ENCODE measurements at regions not wholly inside any gene's neighbourhood (a gene's known extent, or its start where the extent isn't known, plus 50 kb on each side); places are given as distances from the start of the nearest gene placed in this dataset.

- no peak overlapping the region for H3K4me3 ChIP-seq (ENCODE audit: low read depth, low read length)
- DNase-seq (ENCODE audit: low read depth) = no peak
- TF ChIP-seq CTCF (IDR thresholded peaks at IDR 0.05; ENCODE audit: control insufficient read depth, extremely low read depth, insufficient read depth) = no peak
These were observed 908.3 kb upstream of the ANO3 start for GRCh38 chr11:25423436-25424199.

GRCh38 chr11:25432376-25432775 lies 899.6 kb upstream of the ANO3 start:
- no peak for DNase-seq (ENCODE audit: low read depth)
- TF ChIP-seq CTCF (IDR thresholded peaks at IDR 0.05; ENCODE audit: control insufficient read depth, extremely low read depth, insufficient read depth) = no peak
- no peak overlapping the region for H3K4me3 ChIP-seq (ENCODE audit: low read depth, low read length)

- no peak overlapping the region for H3K4me3 ChIP-seq (ENCODE audit: low read depth, low read length)
- DNase-seq (ENCODE audit: low read depth) = peak; percentile 70
- no peak for TF ChIP-seq CTCF (IDR thresholded peaks at IDR 0.05; ENCODE audit: control insufficient read depth, extremely low read depth, insufficient read depth)
These were observed 896.7 kb upstream of the ANO3 start for GRCh38 chr11:25435197-25435596.

GRCh38 chr11:25436326-25436725 lies 895.6 kb upstream of the ANO3 start:
- no peak for DNase-seq (ENCODE audit: low read depth)
- no peak overlapping the region for H3K4me3 ChIP-seq (ENCODE audit: low read depth, low read length)
- TF ChIP-seq CTCF (IDR thresholded peaks at IDR 0.05; ENCODE audit: control insufficient read depth, extremely low read depth, insufficient read depth) = no peak

- no peak for TF ChIP-seq CTCF (IDR thresholded peaks at IDR 0.05; ENCODE audit: control insufficient read depth, extremely low read depth, insufficient read depth)
- no peak for DNase-seq (ENCODE audit: low read depth)
- no peak overlapping the region for H3K4me3 ChIP-seq (ENCODE audit: low read depth, low read length)
These were observed 890.5 kb upstream of the ANO3 start for GRCh38 chr11:25441421-25441820.

GRCh38 chr11:25449091-25449490 lies 882.8 kb upstream of the ANO3 start:
- no peak for DNase-seq (ENCODE audit: low read depth)
- no peak for TF ChIP-seq CTCF (IDR thresholded peaks at IDR 0.05; ENCODE audit: control insufficient read depth, extremely low read depth, insufficient read depth)
- no peak overlapping the region for H3K4me3 ChIP-seq (ENCODE audit: low read depth, low read length)

- no peak for DNase-seq (ENCODE audit: low read depth)
- TF ChIP-seq CTCF (IDR thresholded peaks at IDR 0.05; ENCODE audit: control insufficient read depth, extremely low read depth, insufficient read depth) = no peak
These were observed 878.5 kb upstream of the ANO3 start for GRCh38 chr11:25453471-25453870.

More at GRCh38 chr11:25453471-25453870, 878.5 kb upstream of the ANO3 start:
- no peak overlapping the region for H3K4me3 ChIP-seq (ENCODE audit: low read depth, low read length)

Measured in LNCaP clone FGC (cell line).